OCI-LY7 (cell line): ENCODE measurements at regions not wholly inside any gene's neighbourhood (a gene's known extent, or its start where the extent isn't known, plus 50 kb on each side); places are given as distances from the start of the nearest gene placed in this dataset.

ENCODE experiments used
- EZH2phosphoT487 ChIP-seq: fragments of 200-600 bp; sonication (generic); IDR thresholded peaks from 2 replicates; pipeline ENCODE4 v1.6.1; 2018; ENCODE audit warnings: low read depth, borderline replicate concordance, mild to moderate bottlenecking, mixed run types, antibody characterized with exemption, low read length, moderate library complexity, mixed read lengths
- TF ChIP-seq, protein P1 (sequence below): fragments of 200-600 bp; sonication (generic); conservative IDR thresholded peaks from 2 replicates; pipeline ENCODE4 v1.5.1; 2014; ENCODE audit warnings: mild to moderate bottlenecking, antibody characterized with exemption, low read length, moderate library complexity, mixed read lengths

DNA sequence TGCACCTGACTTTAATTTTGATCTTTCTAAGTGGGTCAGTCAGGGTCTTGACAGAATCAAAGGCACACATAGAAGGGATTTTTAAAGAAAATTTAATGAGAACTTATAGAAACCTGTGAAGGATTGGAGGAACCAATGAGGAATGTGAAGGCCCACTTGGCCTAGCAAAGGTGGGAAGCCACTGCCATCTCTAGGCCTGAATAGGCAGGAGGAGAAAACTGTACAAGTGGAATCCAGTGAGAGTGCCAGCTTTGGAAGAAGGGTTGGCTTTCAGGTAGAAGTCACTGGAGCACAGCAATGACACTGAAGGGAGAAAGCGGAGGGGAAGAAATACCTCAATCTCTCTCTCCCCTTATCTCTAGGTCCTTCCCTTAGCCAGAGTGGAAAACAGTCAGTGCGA, 380.7 kb upstream of the KCNMB2 start:
- TF ChIP-seq, protein P1, sequence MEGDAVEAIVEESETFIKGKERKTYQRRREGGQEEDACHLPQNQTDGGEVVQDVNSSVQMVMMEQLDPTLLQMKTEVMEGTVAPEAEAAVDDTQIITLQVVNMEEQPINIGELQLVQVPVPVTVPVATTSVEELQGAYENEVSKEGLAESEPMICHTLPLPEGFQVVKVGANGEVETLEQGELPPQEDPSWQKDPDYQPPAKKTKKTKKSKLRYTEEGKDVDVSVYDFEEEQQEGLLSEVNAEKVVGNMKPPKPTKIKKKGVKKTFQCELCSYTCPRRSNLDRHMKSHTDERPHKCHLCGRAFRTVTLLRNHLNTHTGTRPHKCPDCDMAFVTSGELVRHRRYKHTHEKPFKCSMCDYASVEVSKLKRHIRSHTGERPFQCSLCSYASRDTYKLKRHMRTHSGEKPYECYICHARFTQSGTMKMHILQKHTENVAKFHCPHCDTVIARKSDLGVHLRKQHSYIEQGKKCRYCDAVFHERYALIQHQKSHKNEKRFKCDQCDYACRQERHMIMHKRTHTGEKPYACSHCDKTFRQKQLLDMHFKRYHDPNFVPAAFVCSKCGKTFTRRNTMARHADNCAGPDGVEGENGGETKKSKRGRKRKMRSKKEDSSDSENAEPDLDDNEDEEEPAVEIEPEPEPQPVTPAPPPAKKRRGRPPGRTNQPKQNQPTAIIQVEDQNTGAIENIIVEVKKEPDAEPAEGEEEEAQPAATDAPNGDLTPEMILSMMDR, result no peak
- no peak for TF ChIP-seq EZH2phosphoT487
